GM19324 (cell line): ENCODE measurements at regions not wholly inside any gene's neighbourhood (a gene's known extent, or its start where the extent isn't known, plus 50 kb on each side); places are given as distances from the start of the nearest gene placed in this dataset.
"Not testable (repeated sequence)": the region's sequence is repeated elsewhere in the genome, so short reads cannot be mapped to it uniquely, and the experiment has no call there.

Experiments
- ATAC-seq: cut with Tn5 transposase; IDR thresholded peaks from one replicate; pipeline ENCODE4 v1.9.1; 2021; ENCODE audit warnings: mild to moderate bottlenecking, moderate library complexity; ENCODE audit not compliant: unreplicated experiment, low FRiP score

DNA sequence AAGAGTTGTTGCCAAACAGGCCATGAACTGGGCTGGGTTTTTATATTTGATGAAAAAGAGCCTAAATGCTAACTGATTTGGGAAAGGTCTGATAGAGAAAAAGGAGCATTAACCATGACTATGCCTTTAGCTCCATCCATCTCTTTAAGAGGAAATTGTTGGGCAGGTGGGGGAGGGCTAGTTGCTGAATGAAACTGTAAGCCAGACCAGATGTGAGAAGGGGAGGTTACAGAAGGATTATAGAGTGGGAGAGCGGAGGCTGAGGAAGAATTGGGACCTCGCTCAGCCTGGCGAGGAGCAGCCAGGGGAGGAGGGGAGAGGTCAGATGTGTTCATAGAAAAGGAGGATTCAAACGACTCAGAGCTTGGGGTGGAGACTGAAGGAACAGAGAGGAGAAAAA is 74.9 kb upstream of the OTUD4 start:
- not testable (repeated sequence) for ATAC-seq

DNA sequence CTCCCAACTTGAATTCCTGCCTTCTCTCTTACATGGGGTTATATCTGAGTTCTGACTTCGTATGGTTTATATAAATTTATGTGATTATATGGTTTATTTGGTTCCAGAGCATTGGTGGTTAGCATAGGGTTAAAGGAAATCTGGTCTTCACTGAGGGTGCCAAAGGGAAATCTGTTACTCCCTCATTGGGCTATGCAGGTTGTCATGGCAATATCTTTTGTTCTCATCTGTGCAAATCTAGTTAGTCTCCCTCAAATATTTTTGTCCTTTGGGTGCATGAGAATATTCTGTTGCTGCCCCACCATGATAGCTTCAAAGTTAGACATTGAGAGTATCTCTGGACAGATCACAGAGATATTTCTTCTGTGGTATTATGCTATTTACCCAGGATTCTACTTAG is 71.8 kb upstream of the OTUD4 start:
- no peak for ATAC-seq

DNA sequence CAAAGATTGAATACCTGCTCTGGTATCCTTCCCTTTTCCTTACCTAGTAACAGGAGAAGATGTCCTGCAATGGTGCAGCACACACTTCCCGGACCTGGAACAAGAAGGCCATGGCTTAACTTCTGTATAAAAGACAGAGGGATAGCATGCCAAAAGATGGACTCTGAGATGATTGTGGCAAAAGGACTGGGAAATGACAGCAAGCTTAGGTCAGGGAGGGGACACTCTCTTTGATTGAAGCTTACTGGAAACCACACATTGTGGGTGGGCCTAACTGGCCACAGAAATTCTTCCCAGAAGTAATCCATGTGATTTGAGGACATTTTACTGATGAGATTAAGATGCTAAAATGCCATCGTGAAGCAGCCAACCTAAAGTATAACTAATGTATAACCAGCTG is 71.0 kb upstream of the OTUD4 start:
- no peak for ATAC-seq

DNA sequence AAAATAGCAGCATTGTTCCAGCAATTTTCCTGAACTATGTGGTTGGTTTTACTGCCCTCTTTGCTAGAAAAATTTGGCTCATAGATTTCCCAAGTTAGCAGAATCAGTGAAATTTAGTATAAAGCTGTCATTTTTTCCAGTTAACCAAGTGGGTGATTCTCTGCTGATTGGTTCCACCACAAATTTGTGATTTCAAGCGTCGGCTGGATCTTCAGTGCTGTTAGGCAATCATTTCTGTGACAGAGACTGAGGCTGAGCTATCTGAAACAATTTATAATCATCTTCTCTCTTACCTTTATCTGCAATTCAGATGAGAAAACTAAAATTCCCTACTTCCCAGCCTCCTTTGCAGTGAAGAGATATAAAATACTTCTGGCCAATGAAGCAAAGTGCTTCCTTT is 68.6 kb upstream of the OTUD4 start:
- ATAC-seq, result no peak

DNA sequence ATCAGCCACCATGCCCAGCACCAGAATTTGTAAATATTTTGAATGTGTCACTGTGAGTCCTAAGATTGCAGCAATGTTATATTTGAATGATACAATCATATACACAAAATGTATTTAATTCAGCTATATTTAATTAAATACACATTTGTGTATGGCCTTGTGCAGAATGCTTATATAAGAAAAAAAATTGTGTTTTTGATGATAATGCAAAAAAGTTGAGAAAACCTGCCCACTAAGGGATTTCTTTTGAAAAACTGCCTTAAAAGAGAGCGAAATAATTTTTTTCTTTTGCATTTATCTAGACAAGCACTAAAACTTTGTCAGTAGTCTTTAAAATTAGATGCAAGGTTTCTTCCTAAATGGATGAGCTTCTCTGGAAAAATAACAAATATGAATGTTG is 68.1 kb upstream of the OTUD4 start:
- ATAC-seq, result no peak

DNA sequence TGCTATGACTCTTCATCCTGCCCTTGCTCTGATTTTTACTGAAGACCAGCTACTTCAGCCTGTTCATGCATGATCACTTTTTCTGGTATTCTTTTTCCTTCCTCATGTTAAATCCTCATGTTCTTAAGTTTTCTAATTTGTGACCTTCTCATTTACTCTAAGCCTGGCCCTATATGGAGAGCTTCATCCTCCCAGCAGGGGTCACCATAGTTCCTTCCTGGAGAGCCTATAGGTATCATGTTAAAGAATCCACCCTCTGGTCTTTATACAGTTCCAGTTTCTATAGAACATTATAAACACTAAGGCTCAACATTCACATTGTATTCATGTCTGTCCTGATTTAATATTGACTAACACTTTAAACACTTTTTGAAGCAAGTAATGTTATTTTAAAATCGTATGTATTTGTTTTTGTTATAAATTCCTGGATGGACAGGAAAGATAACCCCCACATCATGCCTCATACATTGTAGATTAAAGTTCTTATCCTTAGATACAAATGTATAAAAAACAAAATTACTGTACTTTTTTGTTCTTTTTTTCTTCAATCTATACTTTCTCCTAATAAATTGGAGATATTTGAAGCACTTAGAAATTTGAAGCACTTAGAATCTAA is 53.8 kb upstream of the OTUD4 start:
- ATAC-seq, result peak; percentile 91

DNA sequence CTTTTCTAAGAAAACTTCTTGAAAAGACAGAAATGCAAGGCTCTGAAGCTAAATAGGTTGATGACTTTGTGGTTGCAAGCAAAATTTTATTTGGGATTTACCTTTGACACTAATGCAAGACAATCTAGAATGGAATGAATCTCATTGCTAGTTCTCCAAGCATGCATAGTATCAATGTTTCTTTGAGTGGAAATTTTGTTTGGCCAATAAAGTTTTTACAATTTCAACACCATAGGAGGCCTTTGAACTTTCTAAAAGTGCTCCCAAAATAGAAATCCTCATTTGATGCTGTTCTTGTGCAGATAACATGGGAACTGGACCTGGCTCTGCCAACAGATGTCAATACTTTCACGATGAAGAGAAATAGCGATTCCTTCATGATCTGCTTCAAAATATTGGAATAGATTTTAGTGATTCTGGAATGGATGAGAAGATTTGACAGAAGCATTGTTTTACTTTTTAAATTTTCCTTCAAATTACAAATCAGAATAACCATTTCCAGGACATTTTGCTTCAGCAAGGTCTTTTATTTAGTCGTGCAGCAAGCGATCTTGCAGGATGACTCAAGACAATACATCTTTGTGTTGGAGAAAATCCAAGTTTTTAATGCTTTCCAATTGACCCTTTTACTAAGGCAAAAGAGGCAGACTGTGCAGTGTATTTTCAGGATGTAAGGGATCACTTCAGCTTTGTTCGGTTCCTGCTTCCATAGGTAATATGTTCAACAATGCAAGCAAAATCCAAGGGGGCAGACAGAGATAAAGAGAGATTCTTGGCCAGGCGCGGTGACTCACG is 51.7 kb upstream of the OTUD4 start:
- no peak for ATAC-seq

DNA sequence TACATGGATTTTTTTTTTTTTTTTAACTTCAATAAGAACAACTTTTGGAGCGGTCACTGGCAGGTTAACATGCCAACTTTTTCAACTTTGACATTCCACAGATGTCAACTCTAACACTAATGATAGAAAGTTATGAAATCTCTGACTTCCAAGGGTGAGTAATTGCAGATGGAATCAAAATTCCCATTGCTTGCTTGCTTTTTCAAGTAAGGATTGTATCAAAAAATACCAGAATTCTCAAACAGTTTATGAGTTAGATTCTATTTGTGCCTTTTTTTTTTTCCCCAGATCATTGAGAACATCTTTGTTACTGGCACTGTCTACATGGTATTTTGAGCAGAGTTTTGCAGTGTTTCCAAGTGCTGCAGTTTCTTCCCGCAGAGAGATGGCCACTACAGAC is 50.3 kb upstream of the OTUD4 start:
- no peak for ATAC-seq
